ENCODE measurements at regions not wholly inside any gene's neighbourhood (a gene's known extent, or its start where the extent isn't known, plus 50 kb on each side); places are given as distances from the start of the nearest gene placed in this dataset.

GRCh38 chr22:34057726-34058125 is 137.4 kb upstream of the LARGE1 start:
- Histone ChIP-seq H3K27me3 (ENCODE audit: control insufficient read depth in 2 of 2, insufficient read depth in 2 of 2, low read length in 2 of 2) (no peaks in the 10 kb centered on the region), H3K79me2 (ENCODE audit: control insufficient read depth, insufficient read depth, low read length) (no peaks in the 10 kb centered on the region), H3K36me3 (ENCODE audit: control insufficient read depth in 2 of 2, extremely low read depth in 1 of 2, insufficient read depth in 2 of 2, low read length in 2 of 2) (no peaks in the 10 kb centered on the region), H4K20me1 (replicated peaks; ENCODE audit: control insufficient read depth, extremely low read depth, insufficient read depth, low read length) (no peaks in the 10 kb centered on the region), H3K27ac (ENCODE audit: insufficient read depth, low read depth, low read length) (no peak overlapping the region), H3K4me3 (replicated peaks in 1 of 3; ENCODE audit: insufficient read depth in 1 of 3, low read depth in 1 of 3, low read length in 3 of 3) (no peak overlapping the region), H3K9me3 (replicated peaks; ENCODE audit: control insufficient read depth, insufficient read depth, low read length) (peaks cover 18% of the 10 kb centered on the region), H3K9me1 (replicated peaks; ENCODE audit: control insufficient read depth, extremely low read depth, insufficient read depth, low read length) (no peaks in the 10 kb centered on the region), H2AFZ (ENCODE audit: low read depth, low read length) (no peak overlapping the region), H3K4me1 (ENCODE audit: control insufficient read depth, extremely low read depth, insufficient read depth, low read length) (no peaks in the 10 kb centered on the region), H3K4me2 (ENCODE audit: insufficient read depth, low read length) (no peak overlapping the region), H3K9ac (replicated peaks; ENCODE audit: extremely low read depth, insufficient read depth, low read length) (no peak overlapping the region)
- BruUV-seq (replicated peaks): no TSS peak
- TF ChIP-seq JUN (IDR thresholded peaks at IDR 0.05; ENCODE audit: borderline replicate concordance, insufficient read depth, insufficient read length, low read depth) (no peak), EZH2 (IDR thresholded peaks at IDR 0.05; ENCODE audit: borderline replicate concordance, low read depth, low read length, severe bottlenecking) (no peak), CTCF (IDR thresholded peaks at IDR 0.05; ENCODE audit: extremely low read depth in 1 of 2, insufficient read depth in 1 of 2, low read depth in 1 of 2, low read length in 2 of 2) (no peak), MAX (IDR thresholded peaks at IDR 0.05; ENCODE audit: insufficient read depth, insufficient read length) (no peak), GATA2 (IDR thresholded peaks at IDR 0.05; ENCODE audit: insufficient read depth, insufficient read length, low read depth, low read length) (no peak), MYC (IDR thresholded peaks at IDR 0.05; ENCODE audit: low read depth, low read length) (no peak), FOS (IDR thresholded peaks at IDR 0.05; ENCODE audit: borderline replicate concordance, insufficient read depth, low read length) (no peak), POLR2A (IDR thresholded peaks at IDR 0.05; ENCODE audit: low read depth, low read length) (no peak), POLR2AphosphoS5 (IDR thresholded peaks at IDR 0.05; ENCODE audit: insufficient read depth, low read depth, low read length) (no peak)
- dilution Hi-C loops (cut with MboI; ENCODE audit: extremely low pct_ligation_motif_present, low sequenced_read_pairs): no loop called here
- ChIA-PET CTCF (no interaction called here), POLR2A (no interaction called here)
- intact Hi-C loops (cut with micrococcal nuclease): no loop called here
- FAIRE-seq (no peak), DNase-seq (ENCODE audit: low read depth, low spot score) (no peak)

All from endothelial cell of umbilical vein (primary cell).